Endothelial cell of umbilical vein (primary cell): ENCODE measurements at regions not wholly inside any gene's neighbourhood (a gene's known extent, or its start where the extent isn't known, plus 50 kb on each side); places are given as distances from the start of the nearest gene placed in this dataset.
A peak's percentile ranks its signal among the peaks of the same experiment; 100 is the strongest.

Experiments
- BruUV-seq: library from RNA; stranded (reverse); fragments of 400-500 nt; replicated peaks from 2 replicates; lab custom pipeline; 2021; lab: Mats Ljungman, UMichigan
- CTCF ChIA-PET: fragments of 300-600, 350-600 bp; sonication (Branson Sonifier 250); formaldehyde crosslinking; loops from one replicate; lab custom pipeline; 2021; ENCODE audit warnings: antibody characterized with exemption, inconsistent platforms; lab: Charles Lee
- POLR2A ChIA-PET: fragments of 300-600, 350-600 bp; sonication (Branson Sonifier 250); formaldehyde crosslinking; loops from one replicate; lab custom pipeline; 2021; ENCODE audit warnings: antibody characterized with exemption, inconsistent platforms; lab: Charles Lee
- DNase-seq: peaks from one replicate; pipeline ENCODE4 v3.0.0-alpha.2; 2011; ENCODE audit warnings: low read depth, low spot score
- FAIRE-seq: peaks from 2 replicates; lab custom pipeline; 2011; peaks lifted over from hg19 to GRCh38; lab: Jason Lieb, UNC
- H2AFZ ChIP-seq: 2 replicates; pipeline ENCODE4 v1.6.0; 2012; ENCODE audit warnings: low read depth, low read length, control low read depth, inconsistent platforms
- H3K27ac ChIP-seq: 2 replicates; pipeline ENCODE4 v1.5.1; 2011; ENCODE audit warnings: low read depth, mild to moderate bottlenecking, control low read depth, low read length, moderate library complexity; ENCODE audit not compliant: insufficient read depth
- H3K27me3 ChIP-seq, 2 experiments: 2 replicates each; pipeline versions ENCODE4 v1.6.0 to v1.6.1; 2011; ENCODE audit warnings: low read length in 2 of 2, mixed read lengths in 1 of 2; ENCODE audit not compliant: control insufficient read depth in 2 of 2, insufficient read depth in 2 of 2
- H3K36me3 ChIP-seq, 2 experiments: 2 replicates in 1 of 2; 3 replicates in 1 of 2; pipeline ENCODE4 v1.5.1; 2011; ENCODE audit warnings: low read length in 2 of 2, mild to moderate bottlenecking in 1 of 2, moderate library complexity in 1 of 2; ENCODE audit not compliant: control insufficient read depth in 2 of 2, insufficient read depth in 2 of 2; ENCODE audit errors: extremely low read depth in 1 of 2
- H3K4me1 ChIP-seq: 3 replicates; pipeline ENCODE4 v1.5.1; 2011; ENCODE audit warnings: mild to moderate bottlenecking, low read length; ENCODE audit not compliant: control insufficient read depth, insufficient read depth; ENCODE audit errors: extremely low read depth
- H3K4me2 ChIP-seq: 2 replicates; pipeline ENCODE4 v1.6.1; 2011; ENCODE audit warnings: low read length, control low read depth, mixed read lengths; ENCODE audit not compliant: insufficient read depth
- H3K4me3 ChIP-seq, 3 experiments: fragments of 200-600 bp in 1 of 3; sonication (generic), shearing (Covaris generic) in 1 of 3; replicated peaks in 1 of 3; 2 replicates each; pipeline ENCODE4 v1.5.1; 2011 to 2016; ENCODE audit warnings: control low read depth in 3 of 3, low read length in 3 of 3, mild to moderate bottlenecking in 2 of 3, inconsistent platforms in 1 of 3, low read depth in 1 of 3, moderate library complexity in 1 of 3; ENCODE audit not compliant: insufficient read depth in 1 of 3
- H3K79me2 ChIP-seq: 2 replicates; pipeline ENCODE4 v1.6.0; 2012; ENCODE audit warnings: low read length, inconsistent platforms; ENCODE audit not compliant: control insufficient read depth, insufficient read depth
- H3K9ac ChIP-seq: replicated peaks from 2 replicates; pipeline ENCODE3; 2011; ENCODE audit warnings: low read length, control low read depth; ENCODE audit not compliant: insufficient read depth; ENCODE audit errors: extremely low read depth
- H3K9me1 ChIP-seq: replicated peaks from 3 replicates; pipeline ENCODE4 v1.6.0; 2011; ENCODE audit warnings: mild to moderate bottlenecking, low read length; ENCODE audit not compliant: control insufficient read depth, insufficient read depth; ENCODE audit errors: extremely low read depth
- H3K9me3 ChIP-seq: replicated peaks from 2 replicates; pipeline ENCODE4 v1.5.1; 2012; ENCODE audit warnings: low read length, inconsistent platforms; ENCODE audit not compliant: control insufficient read depth, insufficient read depth
- H4K20me1 ChIP-seq: replicated peaks from 2 replicates; pipeline ENCODE3; 2011; ENCODE audit warnings: mild to moderate bottlenecking, low read length; ENCODE audit not compliant: control insufficient read depth, insufficient read depth; ENCODE audit errors: extremely low read depth
- EZH2 ChIP-seq: IDR thresholded peaks from 2 replicates; pipeline ENCODE4 v1.6.1; 2012; ENCODE audit warnings: borderline replicate concordance, low read depth, mild to moderate bottlenecking, moderate library complexity, low read length, inconsistent platforms; ENCODE audit not compliant: severe bottlenecking
- FOS ChIP-seq: IDR thresholded peaks from 2 replicates; pipeline ENCODE4 v1.6.1; 2011; ENCODE audit warnings: mild to moderate bottlenecking, low read length, moderate library complexity, borderline replicate concordance; ENCODE audit not compliant: insufficient read depth
- GATA2 ChIP-seq: IDR thresholded peaks from 2 replicates; pipeline ENCODE4 v1.7.0; 2011; ENCODE audit warnings: low read depth, mild to moderate bottlenecking, moderate library complexity, mixed read lengths, low read length; ENCODE audit not compliant: insufficient read length, insufficient read depth
- JUN ChIP-seq: IDR thresholded peaks from 2 replicates; pipeline ENCODE4 v1.6.1; 2011; ENCODE audit warnings: borderline replicate concordance, low read depth; ENCODE audit not compliant: insufficient read length, insufficient read depth
- MYC ChIP-seq: IDR thresholded peaks from one replicate; pipeline ENCODE4 v1.6.1; 2011; ENCODE audit warnings: mild to moderate bottlenecking, low read depth, low read length
- POLR2A ChIP-seq: IDR thresholded peaks from 2 replicates; pipeline ENCODE4 v1.6.1; 2012; ENCODE audit warnings: low read depth, mild to moderate bottlenecking, control low read depth, low read length
- POLR2AphosphoS5 ChIP-seq: IDR thresholded peaks from 2 replicates; pipeline ENCODE4 v1.6.1; 2012; ENCODE audit warnings: low read depth, mild to moderate bottlenecking, control low read depth, low read length, moderate library complexity; ENCODE audit not compliant: insufficient read depth
- dilution Hi-C: fragments of 300-500 bp; cut with MboI; formaldehyde crosslinking; loops from one replicate; pipeline ENCODE4 v1.15.0; 2019; ENCODE audit warnings: low sequenced_read_pairs; ENCODE audit not compliant: extremely low pct_ligation_motif_present
- intact Hi-C: fragments of 100-400 bp; cut with micrococcal nuclease; formaldehyde crosslinking; loops from one replicate; pipeline ENCODE4 v1.10.0; 2022
- TF ChIP-seq, protein P1 (sequence below), 2 donors: IDR thresholded peaks; 1 replicate in 1 of 2; 2 replicates in 1 of 2; pipeline ENCODE4 v1.5.1; 2011; ENCODE audit warnings: low read length in 2 of 2, mild to moderate bottlenecking in 2 of 2, moderate library complexity in 2 of 2, control low read depth in 1 of 2, inconsistent platforms in 1 of 2, low read depth in 1 of 2; ENCODE audit not compliant: insufficient read depth in 1 of 2; ENCODE audit errors: extremely low read depth in 1 of 2
- TF ChIP-seq, protein P2 (sequence below): IDR thresholded peaks from 2 replicates; pipeline ENCODE4 v1.6.1; 2011; ENCODE audit not compliant: insufficient read depth, insufficient read length

DNA sequence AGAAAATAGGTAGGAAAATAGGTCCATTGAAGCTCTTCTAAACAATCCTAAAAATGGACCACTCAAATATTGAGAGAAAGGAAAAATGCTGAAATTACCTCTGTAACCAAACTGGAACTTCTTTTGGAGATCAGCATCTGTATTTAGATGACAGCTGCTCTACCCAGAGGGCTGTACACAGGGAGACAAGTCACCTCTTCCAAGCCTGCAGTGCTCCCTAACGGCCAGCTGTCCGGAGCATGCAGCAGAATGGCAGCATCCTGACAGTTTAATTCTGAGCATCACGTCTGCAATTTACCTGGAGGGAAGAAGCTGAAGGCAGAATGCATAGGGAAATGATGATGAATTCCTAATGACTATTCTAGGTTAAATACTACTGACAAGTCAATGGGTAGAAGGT lies 62.8 kb upstream of the DIAPH3 start:
- H3K79me2 ChIP-seq = no peaks in the 10 kb centered on the region
- FAIRE-seq = no peak

DNA sequence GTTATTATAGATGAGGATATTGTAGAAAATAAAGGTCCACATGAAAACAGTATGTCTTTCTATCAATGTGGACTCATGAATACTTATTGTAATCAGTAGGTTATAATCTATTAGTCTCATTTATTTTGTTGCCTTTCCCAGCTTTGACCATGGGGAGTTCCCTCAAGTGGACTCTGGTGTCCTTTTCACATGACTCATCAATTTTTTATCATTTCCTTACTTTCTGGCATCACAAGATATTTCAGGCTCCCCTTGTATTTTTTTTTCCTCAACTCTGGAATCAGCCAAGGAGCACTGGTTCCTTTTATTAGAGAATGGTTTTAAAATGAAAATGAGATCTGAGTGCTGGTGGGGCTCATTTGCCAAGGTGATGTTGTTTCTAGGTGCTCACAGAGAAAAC lies 63.4 kb upstream of the DIAPH3 start:
- DNase-seq (no peak), FAIRE-seq (no peak)
- no peak overlapping the region for H3K27ac ChIP-seq
- POLR2A ChIA-PET = no interaction called here
- no peaks in the 10 kb centered on the region for H4K20me1 ChIP-seq
- H3K4me1 ChIP-seq = no peaks in the 10 kb centered on the region
- H3K4me2 ChIP-seq = no peak overlapping the region
- BruUV-seq = no TSS peak
- CTCF ChIA-PET = interaction anchor here (0.7 to 1.6 kb wide), 7 partner anchors 12 to 547 kb away, joined by 3 to 9 read pairs (median 4); no protein-coding TSS in a partner anchor
- H3K79me2 ChIP-seq = no peaks in the 10 kb centered on the region
- dilution Hi-C loops = no loop called here
- H3K9ac ChIP-seq = no peak overlapping the region
- H3K9me3 ChIP-seq = no peaks in the 10 kb centered on the region
- H3K36me3 ChIP-seq = no peaks in the 10 kb centered on the region
- intact Hi-C loops = no loop called here
- no peak for TF ChIP-seq JUN
- no peak for TF ChIP-seq EZH2
- no peak for TF ChIP-seq FOS
- TF ChIP-seq, protein P1, sequence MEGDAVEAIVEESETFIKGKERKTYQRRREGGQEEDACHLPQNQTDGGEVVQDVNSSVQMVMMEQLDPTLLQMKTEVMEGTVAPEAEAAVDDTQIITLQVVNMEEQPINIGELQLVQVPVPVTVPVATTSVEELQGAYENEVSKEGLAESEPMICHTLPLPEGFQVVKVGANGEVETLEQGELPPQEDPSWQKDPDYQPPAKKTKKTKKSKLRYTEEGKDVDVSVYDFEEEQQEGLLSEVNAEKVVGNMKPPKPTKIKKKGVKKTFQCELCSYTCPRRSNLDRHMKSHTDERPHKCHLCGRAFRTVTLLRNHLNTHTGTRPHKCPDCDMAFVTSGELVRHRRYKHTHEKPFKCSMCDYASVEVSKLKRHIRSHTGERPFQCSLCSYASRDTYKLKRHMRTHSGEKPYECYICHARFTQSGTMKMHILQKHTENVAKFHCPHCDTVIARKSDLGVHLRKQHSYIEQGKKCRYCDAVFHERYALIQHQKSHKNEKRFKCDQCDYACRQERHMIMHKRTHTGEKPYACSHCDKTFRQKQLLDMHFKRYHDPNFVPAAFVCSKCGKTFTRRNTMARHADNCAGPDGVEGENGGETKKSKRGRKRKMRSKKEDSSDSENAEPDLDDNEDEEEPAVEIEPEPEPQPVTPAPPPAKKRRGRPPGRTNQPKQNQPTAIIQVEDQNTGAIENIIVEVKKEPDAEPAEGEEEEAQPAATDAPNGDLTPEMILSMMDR (IDR thresholded peaks at IDR 0.05; ENCODE audit: extremely low read depth in 1 of 2, insufficient read depth in 1 of 2, low read depth in 1 of 2, low read length in 2 of 2) = no peak
- TF ChIP-seq GATA2 = no peak
- TF ChIP-seq POLR2A = no peak
- no peak for TF ChIP-seq POLR2AphosphoS5
- TF ChIP-seq MYC = no peak
- TF ChIP-seq, protein P2, sequence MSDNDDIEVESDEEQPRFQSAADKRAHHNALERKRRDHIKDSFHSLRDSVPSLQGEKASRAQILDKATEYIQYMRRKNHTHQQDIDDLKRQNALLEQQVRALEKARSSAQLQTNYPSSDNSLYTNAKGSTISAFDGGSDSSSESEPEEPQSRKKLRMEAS = no peak
- no peak overlapping the region for H3K4me3 ChIP-seq
- no peak overlapping the region for H2AFZ ChIP-seq
- H3K27me3 ChIP-seq = peaks cover 7% of the 10 kb centered on the region in 2 experiments
- H3K9me1 ChIP-seq = no peaks in the 10 kb centered on the region

More for the DNA sequence above, 62.8 kb upstream of the DIAPH3 start:
- Histone ChIP-seq H3K4me3 (no peak overlapping the region), H3K4me1 (no peaks in the 10 kb centered on the region), H2AFZ (no peak overlapping the region), H3K9ac (no peak overlapping the region), H3K9me1 (no peaks in the 10 kb centered on the region), H4K20me1 (no peaks in the 10 kb centered on the region), H3K27me3 (peaks cover 7% of the 10 kb centered on the region in 2 experiments), H3K27ac (no peak overlapping the region), H3K4me2 (no peak overlapping the region), H3K9me3 (no peaks in the 10 kb centered on the region), H3K36me3 (no peaks in the 10 kb centered on the region)
- intact Hi-C loops = loop anchor here (1.0 kb wide), 1 partner anchor 546 kb away; no protein-coding TSS in a partner anchor
- DNase-seq = peak; percentile 9
- BruUV-seq = no TSS peak
- dilution Hi-C loops = no loop called here
- TF ChIP-seq POLR2AphosphoS5 (no peak), FOS (no peak), GATA2 (no peak)
- TF ChIP-seq, protein P1 (IDR thresholded peaks at IDR 0.05; ENCODE audit: extremely low read depth in 1 of 2, insufficient read depth in 1 of 2, low read depth in 1 of 2, low read length in 2 of 2) = peak; percentile 10 to 32
- ChIA-PET POLR2A (no interaction called here), CTCF (interaction anchor here (0.7 to 1.6 kb wide), 7 partner anchors 11 to 546 kb away, joined by 3 to 9 read pairs (median 4); no protein-coding TSS in a partner anchor)
